ENCODE measurements at regions not wholly inside any gene's neighbourhood (a gene's known extent, or its start where the extent isn't known, plus 50 kb on each side); places are given as distances from the start of the nearest gene placed in this dataset.

GRCh38 chr4:61128682-61129081 is 71.4 kb upstream of the ADGRL3 start:
- TF ChIP-seq, protein P1, sequence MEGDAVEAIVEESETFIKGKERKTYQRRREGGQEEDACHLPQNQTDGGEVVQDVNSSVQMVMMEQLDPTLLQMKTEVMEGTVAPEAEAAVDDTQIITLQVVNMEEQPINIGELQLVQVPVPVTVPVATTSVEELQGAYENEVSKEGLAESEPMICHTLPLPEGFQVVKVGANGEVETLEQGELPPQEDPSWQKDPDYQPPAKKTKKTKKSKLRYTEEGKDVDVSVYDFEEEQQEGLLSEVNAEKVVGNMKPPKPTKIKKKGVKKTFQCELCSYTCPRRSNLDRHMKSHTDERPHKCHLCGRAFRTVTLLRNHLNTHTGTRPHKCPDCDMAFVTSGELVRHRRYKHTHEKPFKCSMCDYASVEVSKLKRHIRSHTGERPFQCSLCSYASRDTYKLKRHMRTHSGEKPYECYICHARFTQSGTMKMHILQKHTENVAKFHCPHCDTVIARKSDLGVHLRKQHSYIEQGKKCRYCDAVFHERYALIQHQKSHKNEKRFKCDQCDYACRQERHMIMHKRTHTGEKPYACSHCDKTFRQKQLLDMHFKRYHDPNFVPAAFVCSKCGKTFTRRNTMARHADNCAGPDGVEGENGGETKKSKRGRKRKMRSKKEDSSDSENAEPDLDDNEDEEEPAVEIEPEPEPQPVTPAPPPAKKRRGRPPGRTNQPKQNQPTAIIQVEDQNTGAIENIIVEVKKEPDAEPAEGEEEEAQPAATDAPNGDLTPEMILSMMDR (conservative IDR thresholded peaks at IDR 0.05 in 1 of 2, IDR thresholded peaks at IDR 0.05 in 1 of 2; ENCODE audit: extremely low read depth in 1 of 2, insufficient read depth in 1 of 2, low read depth in 1 of 2, low read length in 2 of 2): no peak
- TF ChIP-seq EZH2 (IDR thresholded peaks at IDR 0.05; ENCODE audit: borderline replicate concordance, low read length): no peak

Data from mammary epithelial cell (primary cell).